ENCODE measurements at regions not wholly inside any gene's neighbourhood (a gene's known extent, or its start where the extent isn't known, plus 50 kb on each side); places are given as distances from the start of the nearest gene placed in this dataset.

DNA sequence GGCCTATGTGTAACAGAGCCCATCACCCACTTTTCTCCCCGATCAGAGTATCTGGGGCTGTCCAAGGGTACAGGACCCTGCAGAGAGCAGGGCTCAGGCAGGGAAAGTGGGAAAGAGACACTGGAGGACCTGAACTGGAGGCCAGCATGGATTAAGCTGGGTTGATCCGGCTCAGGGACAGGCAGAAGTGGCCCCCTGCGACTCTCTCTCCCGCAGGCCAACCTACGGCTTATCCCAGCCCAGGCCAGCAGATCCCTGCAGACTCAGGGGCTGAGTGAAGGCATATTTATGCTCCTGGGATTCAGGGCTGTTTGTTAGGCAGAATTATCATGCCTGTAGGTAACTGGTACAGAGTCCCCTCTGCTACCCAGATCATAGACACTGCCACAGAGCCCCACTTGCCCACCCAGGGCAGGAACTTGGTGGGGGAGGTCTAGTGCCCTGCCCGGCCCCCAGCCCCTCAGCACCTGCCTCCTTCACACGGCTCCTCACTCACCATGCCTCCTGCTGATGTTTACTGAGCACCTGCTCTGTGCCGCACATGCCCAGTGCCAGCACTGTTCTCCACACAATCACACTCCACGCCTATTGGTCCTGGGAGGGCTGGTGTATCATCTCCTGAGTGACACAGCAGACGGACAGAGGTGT lies 87.3 kb downstream of the ADRA2C start:
- DNase-seq = no peak

DNA sequence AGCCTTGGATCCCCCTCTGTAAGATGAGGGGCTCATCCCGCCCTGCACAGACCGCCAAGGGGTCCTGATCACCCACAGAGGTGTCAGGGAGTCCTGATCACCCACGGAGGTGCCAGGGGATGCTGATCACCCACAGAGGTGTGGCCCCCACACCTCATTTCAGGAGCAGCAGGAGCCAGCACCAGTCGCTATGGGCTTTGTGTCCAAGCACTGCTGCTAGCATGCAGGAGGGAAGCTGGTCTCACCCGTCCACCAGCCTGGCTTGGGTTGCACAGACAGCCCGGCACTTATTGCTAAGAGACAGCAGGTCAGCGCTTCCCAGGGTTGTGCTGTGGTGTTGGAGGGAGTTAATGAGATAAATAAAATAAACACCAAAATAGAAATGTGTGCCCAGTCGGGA lies 88.5 kb downstream of the ADRA2C start:
- DNase-seq = no peak

DNA sequence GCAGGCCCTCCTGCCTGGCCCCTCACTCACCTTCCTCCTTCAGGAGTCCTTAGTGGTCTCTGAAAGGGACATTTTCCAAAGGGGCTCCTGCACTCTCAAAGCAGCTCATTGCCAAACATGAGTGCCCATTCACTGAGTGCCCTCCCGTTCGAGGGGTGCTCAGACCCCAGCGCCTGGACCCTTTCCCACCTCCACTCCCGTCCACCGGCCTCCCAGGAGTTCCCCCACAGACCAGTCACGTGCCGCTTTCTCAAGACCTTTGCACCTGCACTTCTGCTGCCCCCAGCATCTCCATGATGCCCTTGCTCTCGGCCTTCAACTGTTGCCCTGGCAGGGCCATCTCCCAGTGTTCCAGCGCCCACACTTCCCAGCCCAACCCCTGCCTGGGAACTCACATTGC lies 89.5 kb downstream of the ADRA2C start:
- DNase-seq = no peak

DNA sequence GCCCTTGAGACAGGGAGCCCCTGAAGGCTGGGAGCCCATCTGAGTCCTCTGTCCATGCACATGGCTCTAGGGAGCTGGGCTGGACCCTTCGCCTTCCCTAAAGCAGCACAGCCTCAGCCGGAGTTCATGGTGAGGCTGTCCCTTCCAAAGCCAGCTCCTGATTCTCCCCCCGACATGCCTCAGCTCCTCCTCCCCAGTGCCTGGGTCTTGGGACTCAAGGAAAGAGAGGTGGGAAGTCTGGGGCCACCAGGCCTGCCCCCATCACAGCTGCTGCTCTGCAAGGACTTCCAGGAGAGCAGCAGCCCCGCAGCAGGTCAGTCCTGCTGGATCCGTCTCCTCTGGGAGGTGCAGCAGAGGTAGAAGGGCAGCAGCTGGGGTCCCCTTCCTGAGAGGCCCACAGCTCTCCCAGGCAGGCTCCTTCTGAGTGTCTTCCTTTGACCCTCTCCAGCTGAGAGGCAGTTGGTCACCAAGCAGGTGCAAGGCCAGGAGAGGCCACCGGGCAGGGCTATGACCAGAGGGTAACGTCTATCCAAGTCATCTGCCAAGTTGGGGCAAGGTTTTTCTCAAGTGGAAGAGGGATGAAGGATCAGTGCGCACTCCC lies 90.5 kb downstream of the ADRA2C start:
- no peak for DNase-seq

DNA sequence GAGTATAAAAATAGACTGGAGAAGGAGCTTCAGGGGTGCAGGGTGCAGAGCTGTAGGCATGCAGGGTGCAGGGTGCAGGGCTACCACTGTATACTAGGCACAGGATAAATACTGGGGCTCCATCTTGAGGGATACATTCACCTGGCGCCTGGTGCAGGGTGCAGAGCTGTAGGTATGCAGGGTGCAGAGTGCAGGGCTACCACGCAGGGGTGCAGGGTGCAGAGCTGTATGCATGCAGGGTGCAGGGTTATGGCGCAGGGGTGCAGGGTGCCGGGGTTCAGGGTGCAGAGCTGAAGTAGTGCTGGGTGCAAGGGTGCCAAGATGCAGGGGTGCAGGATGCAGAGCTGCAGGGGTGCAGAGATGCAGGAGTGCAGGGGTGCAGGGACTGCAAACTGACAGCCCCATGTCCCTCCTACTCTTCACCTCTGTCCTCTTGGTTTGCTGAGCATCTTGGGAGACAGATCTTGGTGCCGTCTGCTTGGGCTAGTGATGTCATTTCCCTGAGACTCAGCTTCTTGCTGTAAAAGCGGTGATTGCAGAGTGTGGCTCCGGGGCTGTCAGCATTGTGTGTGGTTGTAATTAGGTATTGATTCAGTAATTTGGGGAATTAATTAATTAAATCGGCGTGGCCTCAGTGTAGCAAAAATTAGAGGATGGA lies 91.2 kb downstream of the ADRA2C start:
- DNase-seq = no peak

DNA sequence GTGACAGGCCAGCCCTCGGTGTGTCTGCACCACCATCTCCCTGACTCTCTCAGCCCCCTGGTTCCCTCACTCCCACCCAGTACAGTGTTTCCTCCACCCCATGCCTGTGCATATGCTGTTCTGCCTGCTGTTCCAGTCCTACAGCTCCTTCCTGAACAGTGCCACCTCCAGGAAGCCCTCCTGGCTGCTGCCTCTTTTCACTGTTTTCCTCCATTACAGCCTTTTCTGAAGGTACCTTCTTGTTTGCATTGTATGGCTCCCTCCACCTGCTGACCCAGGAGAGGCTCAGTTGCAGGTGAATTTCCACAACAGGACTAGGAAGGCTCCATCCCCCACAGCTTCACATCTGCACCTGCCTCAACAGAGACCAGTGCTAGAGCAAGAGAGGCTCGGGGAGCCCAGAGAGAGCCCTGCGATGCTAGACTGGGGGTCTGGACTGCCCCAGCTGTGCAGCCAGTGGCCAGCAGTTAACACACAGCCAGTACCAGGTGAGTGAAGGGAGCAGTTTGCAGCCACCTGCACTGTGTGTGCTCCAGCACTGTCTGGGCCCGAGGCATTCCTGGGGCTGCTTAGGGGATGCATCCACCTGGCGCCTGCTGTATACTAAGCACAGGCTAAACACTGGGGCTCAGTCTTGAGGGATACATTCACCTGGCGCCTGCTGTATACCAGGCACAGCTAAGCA lies 92.0 kb downstream of the ADRA2C start:
- no peak for DNase-seq

DNA sequence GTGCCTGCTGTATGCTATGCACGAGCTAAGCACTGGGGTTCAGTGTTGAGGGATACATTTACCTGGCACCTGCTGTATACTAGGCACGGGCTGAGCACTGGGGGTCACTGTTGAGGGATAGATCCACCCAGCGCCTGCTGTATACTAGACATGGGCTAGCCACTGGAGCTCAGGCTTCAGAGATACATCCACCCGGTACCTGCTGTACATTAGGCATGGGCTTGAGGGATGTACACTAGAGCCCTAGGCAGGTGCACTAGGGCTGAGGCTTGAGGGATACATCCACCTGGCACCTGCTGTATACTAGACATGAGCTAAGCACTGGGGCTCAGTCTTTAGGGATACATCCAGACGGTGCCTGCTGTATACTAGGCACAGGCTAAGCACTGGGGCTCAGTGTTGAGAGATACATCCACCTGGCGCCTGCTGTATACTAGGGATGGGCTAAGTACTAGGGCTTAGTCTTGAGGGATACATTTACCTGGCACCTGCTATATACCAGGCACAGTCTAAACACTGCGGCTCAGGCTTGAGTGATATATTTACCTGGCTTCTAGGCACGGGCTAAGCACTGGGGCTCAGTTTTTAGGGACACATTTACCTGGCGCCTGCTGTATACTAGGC lies 92.7 kb downstream of the ADRA2C start:
- no peak for DNase-seq

DNA sequence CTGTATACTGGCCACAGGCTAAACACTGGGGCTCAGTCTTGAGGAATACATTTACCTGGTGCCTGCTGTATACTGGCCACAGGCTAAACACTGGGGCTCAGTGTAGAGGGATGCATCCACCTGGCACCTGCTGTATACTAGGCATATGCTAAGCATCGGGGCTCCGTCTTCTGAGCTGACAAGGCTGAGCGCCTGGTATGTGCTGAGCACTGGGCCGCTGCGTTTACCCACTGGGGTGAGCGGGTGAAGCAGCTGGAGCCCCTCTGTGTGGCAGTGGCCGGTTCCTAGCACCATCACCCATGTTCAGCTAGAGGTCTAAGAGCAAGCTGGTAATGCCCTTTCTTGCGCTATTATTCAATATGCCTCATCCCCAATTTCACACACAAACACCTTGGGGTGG lies 93.4 kb downstream of the ADRA2C start:
- no peak for DNase-seq

DNA sequence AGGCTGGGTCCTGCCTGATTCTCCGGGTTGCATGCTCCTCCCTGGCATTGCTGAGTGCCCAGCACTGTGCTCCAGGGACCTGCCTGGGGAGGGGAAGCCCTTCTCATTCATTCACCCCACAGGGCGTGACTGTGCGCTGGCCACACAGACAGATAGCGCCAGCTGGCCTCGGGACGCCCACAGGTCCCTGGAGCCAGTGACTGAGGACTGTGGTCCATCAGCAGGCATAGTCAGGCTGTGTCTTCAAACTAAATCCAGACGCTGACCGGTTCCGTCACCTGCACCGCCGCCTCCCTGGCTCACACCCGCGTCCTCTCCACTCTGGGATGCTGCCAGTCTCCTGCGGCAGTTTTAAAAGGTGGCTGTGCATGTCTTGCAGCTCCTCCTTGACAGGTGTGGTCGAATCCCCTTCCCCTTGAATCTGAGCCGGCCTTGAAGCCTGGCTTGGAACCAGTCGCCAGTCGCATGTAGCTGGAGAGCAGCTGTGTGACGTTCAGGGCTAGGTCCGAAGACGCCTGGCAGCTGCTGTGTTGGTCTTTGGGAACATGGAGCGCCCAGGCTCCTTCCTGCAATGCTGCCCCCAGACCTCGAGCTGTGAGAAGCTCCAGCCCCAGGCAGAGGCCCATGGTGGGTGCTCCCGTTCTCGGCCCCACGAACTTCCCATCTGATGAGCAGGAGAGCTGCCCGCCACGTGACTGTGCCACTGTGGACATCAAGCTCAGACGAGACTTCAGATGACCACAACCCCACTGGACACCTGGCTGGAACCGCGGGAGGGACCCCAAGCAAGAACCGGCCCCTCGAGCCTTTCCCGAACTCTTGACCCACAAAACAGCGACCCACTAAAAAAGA lies 94.1 kb downstream of the ADRA2C start:
- DNase-seq = no peak

DNA sequence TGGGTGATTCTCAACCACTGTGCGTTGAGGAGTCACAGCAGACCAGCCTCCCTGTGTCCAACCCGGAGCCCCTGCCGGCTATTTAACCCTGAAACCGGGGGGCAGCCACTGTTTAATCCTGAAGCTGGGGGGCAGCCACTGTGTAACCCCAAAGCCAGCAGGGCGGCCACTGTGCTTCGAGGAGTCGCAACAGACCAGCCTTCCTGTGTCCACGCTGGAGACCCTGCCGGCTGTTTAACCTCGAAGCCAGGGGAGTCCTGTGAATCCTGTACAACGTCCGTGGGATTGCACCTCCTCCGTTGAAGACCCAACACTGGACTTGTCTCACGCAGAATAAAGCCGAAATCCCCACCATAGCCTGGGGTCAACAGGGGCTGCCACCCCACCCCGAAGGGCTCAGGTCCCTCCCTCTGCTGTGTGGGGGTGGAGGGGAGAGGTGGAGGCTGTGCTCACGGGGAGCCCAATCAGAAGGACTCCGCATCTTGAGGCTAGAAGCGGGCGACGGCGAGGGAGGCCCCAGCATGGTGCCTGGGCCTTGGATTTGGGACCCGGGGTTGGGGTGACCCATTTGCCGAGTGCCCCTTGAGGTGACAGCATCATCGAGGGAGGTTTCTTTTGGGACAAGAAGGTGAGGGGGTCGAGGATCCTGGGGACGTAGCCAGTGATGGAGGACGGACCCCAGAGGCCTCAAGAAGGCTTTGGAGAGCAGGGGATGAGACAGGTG lies 94.9 kb downstream of the ADRA2C start:
- no peak for DNase-seq

DNA sequence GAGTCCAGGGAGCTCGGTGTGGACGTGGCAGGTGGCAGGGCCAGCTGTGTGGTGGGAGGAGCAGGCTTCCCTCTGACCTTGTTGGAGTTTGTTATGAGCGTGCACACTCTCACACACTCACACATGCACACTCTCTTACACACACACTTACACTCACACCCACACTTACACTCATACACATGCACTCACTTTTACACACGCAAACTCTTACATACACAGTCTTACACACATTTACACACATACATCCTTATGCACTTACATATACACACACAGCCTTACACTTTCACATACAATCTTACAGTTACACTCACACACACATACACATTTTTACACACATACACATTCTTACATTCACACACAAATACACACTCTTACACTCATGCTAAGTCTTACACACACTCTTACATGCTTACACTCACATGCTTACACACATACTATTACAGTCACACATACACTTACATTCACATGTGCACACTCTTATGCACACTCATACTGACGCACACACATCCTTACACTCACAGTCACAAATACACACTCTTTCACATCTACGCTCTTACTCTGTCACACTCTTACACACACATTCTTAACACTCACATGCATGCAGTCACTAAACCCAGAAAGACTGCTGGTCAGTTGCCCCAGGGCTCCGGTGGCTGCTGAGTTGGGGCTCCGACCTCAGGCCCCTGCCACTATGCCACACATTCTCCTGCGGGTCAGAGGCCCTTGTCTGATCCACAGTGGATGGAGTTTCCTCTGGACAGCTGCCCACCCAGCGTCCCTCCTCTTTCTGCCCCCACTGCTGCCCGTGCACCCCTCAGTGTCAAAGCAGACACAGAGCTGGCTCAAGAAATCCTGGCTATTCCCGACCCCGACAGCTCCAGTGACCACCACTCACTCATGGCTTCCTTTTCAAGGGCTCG lies 95.8 kb downstream of the ADRA2C start:
- DNase-seq = no peak

DNA sequence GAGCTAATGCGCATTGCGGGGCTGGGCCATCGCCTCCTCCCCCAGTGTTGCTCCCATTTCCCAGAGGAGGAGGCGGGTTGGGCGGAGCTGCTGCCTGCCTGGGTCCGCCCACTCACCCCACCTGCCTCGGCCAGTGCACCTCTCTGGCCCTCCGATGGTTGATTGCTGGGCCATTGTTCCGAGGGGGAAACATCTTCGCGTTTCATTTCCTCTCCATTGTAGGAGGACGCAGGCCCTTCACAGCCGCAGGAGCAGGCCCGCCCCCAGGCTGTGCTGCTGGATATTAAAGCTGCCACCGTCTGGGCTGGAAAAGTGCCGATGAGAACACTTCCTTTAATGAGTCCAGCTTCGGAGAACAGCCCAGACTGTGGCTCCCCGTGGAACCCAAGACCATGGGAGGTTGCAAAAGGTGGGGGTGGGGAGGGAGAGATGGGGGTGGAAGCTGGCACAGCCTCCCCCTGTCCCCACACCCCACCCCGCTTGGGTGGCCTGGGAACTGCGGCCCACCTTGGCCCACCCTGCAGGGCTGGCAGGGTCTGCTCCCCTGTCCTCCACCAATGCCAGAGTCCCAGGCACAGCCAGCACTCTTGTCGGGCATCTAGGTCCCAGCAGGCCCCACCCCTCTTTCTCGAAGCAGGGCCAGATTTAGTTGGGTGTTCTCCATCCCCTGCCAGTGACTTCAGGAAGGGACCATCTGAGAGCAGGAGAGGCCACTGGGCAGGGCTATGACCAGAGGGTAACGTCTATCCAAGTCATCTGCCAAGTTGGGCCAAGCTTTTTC lies 96.6 kb downstream of the ADRA2C start:
- DNase-seq = no peak

DNA sequence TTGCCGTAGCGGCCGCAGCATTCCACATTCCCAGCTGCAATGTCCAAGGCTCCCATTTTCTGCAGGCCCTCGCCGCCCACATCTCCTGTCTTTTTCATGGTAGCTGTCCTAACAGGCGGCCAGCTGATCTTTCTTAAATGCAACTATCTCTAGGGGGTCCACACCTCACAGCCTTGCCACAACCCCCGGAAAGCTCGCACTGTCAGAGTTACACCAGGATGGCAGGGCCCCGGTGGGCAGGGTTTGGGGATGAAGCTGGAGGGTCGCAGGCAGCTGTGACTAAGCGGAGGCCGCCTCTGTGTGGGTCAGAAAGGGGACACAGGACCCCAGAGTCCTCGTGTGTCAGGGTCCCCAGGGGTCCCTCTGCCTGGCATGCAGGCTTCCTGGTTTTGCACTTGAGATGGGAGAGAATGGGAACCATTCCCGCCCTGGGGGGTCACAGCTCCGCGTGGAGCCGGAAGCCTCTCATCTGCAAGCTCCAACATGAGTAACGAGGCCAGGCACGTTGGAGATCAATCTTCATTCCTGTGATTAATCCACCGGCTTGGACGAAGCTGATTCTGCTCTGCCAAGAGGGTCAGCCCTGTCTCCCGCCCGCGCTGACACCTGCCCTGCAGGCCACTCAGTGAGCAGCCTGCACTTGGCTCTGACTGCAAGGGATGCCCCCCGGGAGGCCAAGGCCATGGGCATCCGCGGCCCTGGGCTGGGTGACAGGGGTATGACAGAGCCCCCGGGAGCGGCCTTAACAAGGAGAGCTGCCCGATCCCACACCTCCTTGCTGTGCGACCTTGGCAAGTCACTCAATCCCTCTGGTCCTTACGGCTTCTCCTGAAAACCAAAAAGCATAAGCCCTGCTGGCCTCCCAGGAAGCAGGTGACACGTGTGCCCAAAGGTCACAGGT lies 97.9 kb downstream of the ADRA2C start:
- no peak for DNase-seq

DNA sequence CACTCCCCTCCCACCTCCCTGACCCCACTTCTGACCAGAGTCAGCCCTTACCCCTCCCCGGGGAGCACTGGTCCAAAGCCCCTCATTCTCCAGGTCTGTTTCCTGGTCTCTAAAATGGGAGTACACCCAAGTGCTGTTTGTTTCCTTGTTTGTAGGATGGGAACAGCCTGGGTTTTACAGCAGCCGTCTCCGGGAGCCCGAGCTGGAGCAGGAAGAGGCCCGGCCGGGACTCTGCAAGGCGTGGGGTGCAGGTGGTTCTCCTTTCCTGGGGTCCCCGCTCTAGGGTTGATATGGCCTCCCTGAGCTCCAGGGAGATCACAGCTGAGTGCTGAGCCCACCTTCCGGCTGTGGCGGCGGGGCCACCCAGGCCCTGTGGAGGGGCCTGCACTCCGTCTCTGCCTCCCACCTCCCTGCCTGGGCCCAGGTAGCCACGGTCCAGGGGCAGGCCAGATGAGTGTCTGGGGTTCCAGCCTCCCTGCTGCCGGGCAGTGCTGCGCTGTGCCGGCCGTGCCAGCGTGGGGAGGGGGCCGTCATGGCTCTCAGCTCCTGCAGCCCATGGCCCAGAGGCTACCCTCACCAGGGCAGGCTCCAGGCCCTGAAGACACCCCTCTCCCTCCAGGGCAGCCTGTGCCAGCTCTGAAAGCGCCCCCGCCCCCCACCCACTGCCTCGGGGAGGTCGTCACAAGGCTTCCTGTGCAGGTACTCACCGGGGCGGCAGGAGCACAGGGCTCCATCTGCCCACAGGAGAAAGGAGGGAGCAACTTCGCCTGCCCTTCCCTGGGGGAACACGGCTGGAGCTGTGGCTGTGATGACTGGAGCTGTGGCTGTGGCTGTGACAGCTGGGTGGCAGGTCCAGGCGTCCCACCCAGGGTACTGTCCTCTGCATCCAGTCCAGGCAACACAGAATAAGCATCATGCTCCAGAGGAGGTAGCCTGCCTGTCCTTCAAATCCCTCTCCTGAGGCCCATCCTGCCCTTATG lies 98.8 kb downstream of the ADRA2C start:
- DNase-seq = no peak

DNA sequence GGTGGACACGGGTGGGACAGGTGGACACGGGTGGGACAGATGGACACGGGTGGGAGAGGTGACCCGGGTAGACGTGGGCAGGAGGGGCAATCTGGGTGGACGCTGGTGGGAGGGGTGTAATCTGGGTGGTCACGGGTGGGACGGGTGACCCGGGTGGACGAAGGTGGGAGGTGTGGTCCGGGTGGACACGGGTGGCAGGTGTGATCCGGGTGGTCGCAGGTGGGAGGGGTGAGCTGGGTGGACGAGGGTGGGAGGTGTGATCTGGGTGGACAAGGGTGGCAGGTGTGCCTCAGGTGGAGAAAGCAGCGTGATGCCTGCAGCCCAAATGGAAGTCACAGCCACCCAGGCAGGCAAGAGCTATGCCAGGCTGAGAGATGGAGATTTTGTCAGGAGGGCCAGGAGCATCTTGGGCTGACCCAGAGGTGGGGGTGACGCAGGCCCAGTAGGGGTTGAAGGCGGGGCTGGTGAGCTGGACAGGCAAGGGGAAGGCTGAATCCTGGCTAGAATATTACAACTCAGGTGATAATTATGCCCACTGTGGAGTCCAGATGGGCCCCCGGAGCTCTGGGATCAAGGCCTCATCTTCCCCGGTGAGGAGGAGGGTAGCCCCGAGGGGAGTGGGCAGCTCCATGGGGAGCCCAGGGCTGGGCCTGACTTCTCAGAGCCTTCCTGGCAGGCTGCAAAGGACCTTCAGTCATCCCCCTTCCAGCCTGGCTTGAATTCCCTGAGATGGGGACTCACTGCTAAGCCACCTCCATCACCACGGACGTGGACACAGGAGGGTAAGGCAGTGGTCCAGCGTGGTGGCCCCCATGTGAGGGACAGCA lies 100.0 kb downstream of the ADRA2C start:
- DNase-seq = no peak

DNA sequence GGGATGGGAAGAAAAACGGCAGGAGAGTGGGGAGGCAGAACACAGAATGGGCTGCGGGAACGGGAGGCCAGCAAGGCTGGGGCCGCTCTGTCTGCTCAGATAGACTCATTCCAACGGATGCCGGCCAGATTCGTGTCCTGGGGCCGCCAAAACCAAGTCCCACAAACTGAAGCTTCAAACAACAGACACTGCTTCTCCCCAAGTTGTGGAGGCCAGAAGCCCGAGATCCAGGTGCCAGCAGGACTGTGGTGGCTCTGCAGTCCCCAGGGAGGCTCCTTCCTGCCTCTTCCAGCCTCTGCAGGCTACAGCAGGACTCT lies 100.6 kb downstream of the ADRA2C start:
- DNase-seq = no peak
